Natural killer cell (primary cell): ENCODE measurements at regions not wholly inside any gene's neighbourhood (a gene's known extent, or its start where the extent isn't known, plus 50 kb on each side); places are given as distances from the start of the nearest gene placed in this dataset.

ENCODE experiments used
- ATAC-seq, 3 donors: fragments of 150-1000 bp in 2 of 3; fragments of 200-7000 bp in 1 of 3; cut with Tn5 transposase; 1 replicate in 1 of 3; 2 replicates in 2 of 3; pipeline ENCODE4 v1.10.0; 2021; ENCODE audit warnings: mild to moderate bottlenecking in 2 of 3, moderate library complexity in 2 of 3
- DNase-seq, 2 donors: peaks; one replicate each; pipeline versions ENCODE4 v3.0.0 to v3.0.0-alpha.2; 2013 to 2021; ENCODE audit warnings: mixed read lengths in 1 of 2
- H3K27ac ChIP-seq: one replicate; pipeline ENCODE4 v1.5.1; 2013; ENCODE audit warnings: mild to moderate bottlenecking, low read length
- H3K27me3 ChIP-seq: one replicate; pipeline ENCODE4 v1.6.1; 2013; ENCODE audit warnings: low read length; ENCODE audit not compliant: control insufficient read depth, insufficient read depth
- H3K36me3 ChIP-seq: one replicate; pipeline ENCODE4 v1.6.1; 2013; ENCODE audit warnings: low read length; ENCODE audit not compliant: control insufficient read depth, insufficient read depth
- H3K4me1 ChIP-seq: one replicate; pipeline ENCODE4 v1.6.1; 2013; ENCODE audit warnings: low read length; ENCODE audit not compliant: control insufficient read depth, insufficient read depth
- H3K4me3 ChIP-seq: one replicate; pipeline ENCODE4 v1.5.1; 2013; ENCODE audit warnings: low read length
- H3K9me3 ChIP-seq: one replicate; pipeline ENCODE4 v1.6.1; 2013; ENCODE audit warnings: low read length; ENCODE audit not compliant: control insufficient read depth, insufficient read depth
- H3K27ac Mint-ChIP-seq, 2 donors: one replicate each; pipeline ENCODE4 v1.8.0; 2022; ENCODE audit warnings: mild to moderate bottlenecking in 2 of 2, mixed read lengths in 2 of 2, moderate library complexity in 1 of 2
- H3K27me3 Mint-ChIP-seq, 2 donors: one replicate each; pipeline ENCODE4 v1.8.0; 2022; ENCODE audit warnings: low read depth in 2 of 2, mixed read lengths in 2 of 2
- H3K36me3 Mint-ChIP-seq: one replicate; pipeline ENCODE4 v1.8.0; 2022; ENCODE audit warnings: mixed read lengths
- H3K4me1 Mint-ChIP-seq, 2 donors: one replicate each; pipeline ENCODE4 v1.8.0; 2022; ENCODE audit warnings: mixed read lengths in 2 of 2
- H3K4me3 Mint-ChIP-seq: one replicate; pipeline ENCODE4 v1.8.0; 2022; ENCODE audit warnings: mild to moderate bottlenecking, moderate library complexity, mixed read lengths
- H3K9me3 Mint-ChIP-seq, 2 donors: one replicate each; pipeline ENCODE4 v1.8.0; 2022; ENCODE audit warnings: mixed read lengths in 2 of 2
- CTCF ChIP-seq: fragments of 200-600 bp; IDR thresholded peaks from one replicate; pipeline ENCODE4 v1.8.0; 2022; ENCODE audit warnings: antibody characterized with exemption
- WGBS: methylation state at CpG from one replicate; pipeline ENCODE4 v1.1.7; 2013; ENCODE audit warnings: missing lambda C conversion rate; ENCODE audit not compliant: insufficient coverage; 5-methylcytosine and 5-hydroxymethylcytosine counted together
- intact Hi-C: fragments of 100-400 bp; cut with micrococcal nuclease; formaldehyde crosslinking; loops from one replicate; pipeline ENCODE4 v1.14.2; 2022

GRCh38 chr1:209427277-209427676 lies 156.2 kb upstream of the CAMK1G start:
- Mint-ChIP-seq H3K36me3 (no peaks in the 10 kb centered on the region), H3K27me3 (peaks cover 6 to 22% of the 10 kb centered on the region in 2 donors)
- WGBS, result 90% methylated on average over 7 of the region's 7 CpGs

GRCh38 chr1:209427811-209428210 lies 155.7 kb upstream of the CAMK1G start:
- Histone ChIP-seq H3K4me3 (no peak overlapping the region), H3K4me1 (no peaks in the 10 kb centered on the region), H3K36me3 (no peaks in the 10 kb centered on the region), H3K9me3 (no peaks in the 10 kb centered on the region), H3K27me3 (no peaks in the 10 kb centered on the region), H3K27ac (no peak overlapping the region)
- Mint-ChIP-seq H3K27ac (no peak overlapping the region), H3K27me3 (peaks cover 5 to 17% of the 10 kb centered on the region in 2 donors), H3K4me1 (peaks cover 6 to 7% of the 10 kb centered on the region in 2 donors), H3K36me3 (no peaks in the 10 kb centered on the region), H3K4me3 (no peak overlapping the region), H3K9me3 (no peaks in the 10 kb centered on the region)
- DNase-seq, result no peak
- ATAC-seq, result no peak
- TF ChIP-seq CTCF, result no peak
- 87% methylated on average over 9 of the region's 9 CpGs for WGBS
- intact Hi-C loops, result no loop called here

More at GRCh38 chr1:209427277-209427676, 156.2 kb upstream of the CAMK1G start:
- no peak for TF ChIP-seq CTCF
- Histone ChIP-seq H3K4me3 (no peak overlapping the region), H3K27me3 (no peaks in the 10 kb centered on the region), H3K4me1 (no peaks in the 10 kb centered on the region), H3K27ac (no peak overlapping the region), H3K36me3 (no peaks in the 10 kb centered on the region), H3K9me3 (no peaks in the 10 kb centered on the region)
- DNase-seq (no peak), ATAC-seq (no peak)
- H3K4me1 Mint-ChIP-seq, result peaks cover 6 to 7% of the 10 kb centered on the region in 2 donors
- H3K27ac Mint-ChIP-seq, result no peak overlapping the region
- H3K4me3 Mint-ChIP-seq, result no peak overlapping the region
- no peaks in the 10 kb centered on the region for H3K9me3 Mint-ChIP-seq
- intact Hi-C loops, result no loop called here

GRCh38 chr1:209428241-209428921 lies 155.1 kb upstream of the CAMK1G start:
- peaks cover 6 to 7% of the 10 kb centered on the region in 2 donors for H3K4me1 Mint-ChIP-seq
- H3K9me3 Mint-ChIP-seq, result no peaks in the 10 kb centered on the region
- 78% methylated on average over 9 of the region's 10 CpGs for WGBS
- no peak for TF ChIP-seq CTCF
- DNase-seq (no peak), ATAC-seq (no peak)
- Histone ChIP-seq H3K36me3 (no peaks in the 10 kb centered on the region), H3K9me3 (no peaks in the 10 kb centered on the region), H3K27me3 (no peaks in the 10 kb centered on the region), H3K27ac (no peak overlapping the region), H3K4me1 (no peaks in the 10 kb centered on the region), H3K4me3 (no peak overlapping the region)
- H3K4me3 Mint-ChIP-seq, result no peak overlapping the region
- H3K27ac Mint-ChIP-seq, result no peak overlapping the region
- no peaks in the 10 kb centered on the region for H3K36me3 Mint-ChIP-seq
- peaks cover 3 to 11% of the 10 kb centered on the region in 2 donors for H3K27me3 Mint-ChIP-seq
- intact Hi-C loops, result no loop called here

GRCh38 chr1:209429611-209430010 lies 153.9 kb upstream of the CAMK1G start:
- no peak for DNase-seq
- H3K4me3 Mint-ChIP-seq, result no peak overlapping the region
- no peak overlapping the region for H3K4me3 ChIP-seq

More at GRCh38 chr1:209429611-209430010, 153.9 kb upstream of the CAMK1G start:
- ATAC-seq, result no peak
- peaks cover 3 to 10% of the 10 kb centered on the region in 2 donors for H3K27me3 Mint-ChIP-seq
- H3K27ac Mint-ChIP-seq, result no peak overlapping the region
- Histone ChIP-seq H3K27me3 (no peaks in the 10 kb centered on the region), H3K4me1 (no peaks in the 10 kb centered on the region), H3K27ac (no peak overlapping the region), H3K36me3 (no peaks in the 10 kb centered on the region), H3K9me3 (no peaks in the 10 kb centered on the region)
- peaks cover 6 to 7% of the 10 kb centered on the region in 2 donors for H3K4me1 Mint-ChIP-seq
- no peak for TF ChIP-seq CTCF
- no peaks in the 10 kb centered on the region for H3K9me3 Mint-ChIP-seq
- no peaks in the 10 kb centered on the region for H3K36me3 Mint-ChIP-seq
- intact Hi-C loops, result no loop called here
